HCT116 (cell line): ENCODE measurements at regions not wholly inside any gene's neighbourhood (a gene's known extent, or its start where the extent isn't known, plus 50 kb on each side); places are given as distances from the start of the nearest gene placed in this dataset.

ENCODE experiments used
- ATAC-seq: fragments of 200-7000 bp; cut with Tn5 transposase; 2 replicates; pipeline ENCODE4 v1.9.1; 2020; ENCODE audit warnings: mild to moderate bottlenecking, moderate library complexity
- BruUV-seq: library from RNA; stranded (reverse); fragments of 400-500 nt; replicated peaks from 2 replicates; lab custom pipeline; 2021; lab: Mats Ljungman, UMichigan
- CTCF ChIA-PET: fragments of 300-600 bp; sonication (Branson Sonifier 250); formaldehyde crosslinking; loops from one replicate; lab custom pipeline; 2021; ENCODE audit warnings: antibody characterized with exemption; lab: Charles Lee
- POLR2A ChIA-PET: fragments of 300-600, 350-600 bp; sonication (Branson Sonifier 250); formaldehyde crosslinking; loops from one replicate; lab custom pipeline; 2021; ENCODE audit warnings: antibody characterized with exemption; lab: Charles Lee
- RAD21 ChIA-PET, 2 experiments: fragments of 300-600 bp; sonication (Branson Sonifier 250); formaldehyde crosslinking; loops; one replicate each; lab custom pipeline; 2023; ENCODE audit warnings: low total read pairs in 2 of 2; ENCODE audit not compliant: uncharacterized antibody in 2 of 2, unreplicated experiment in 2 of 2, low non-redundant PET in 1 of 2; lab: Charles Lee
- DNase-seq: peaks from one replicate; pipeline ENCODE4 v3.0.0-alpha.2; 2010; ENCODE audit warnings: low read depth, low spot score
- H2AFZ ChIP-seq: fragments of 200-600 bp; shearing (Covaris generic), sonication (generic); 2 replicates; pipeline ENCODE4 v1.6.1; 2017; ENCODE audit warnings: low read depth, mixed run types, mixed read lengths, antibody characterized with exemption, low read length; ENCODE audit not compliant: poor library complexity, severe bottlenecking
- H3K27ac ChIP-seq: 2 replicates; pipeline ENCODE4 v1.5.1; 2012; ENCODE audit warnings: low read depth, low read length
- H3K27me3 ChIP-seq: fragments of 200-600 bp; sonication (generic); 2 replicates; pipeline ENCODE4 v1.6.1; 2016; ENCODE audit warnings: mixed run types, low read length, mixed read lengths; ENCODE audit not compliant: insufficient read depth
- H3K36me3 ChIP-seq, 2 experiments: fragments of 200-500 bp in 1 of 2; fragments of 200-600 bp in 1 of 2; sonication (Bioruptor generic) in 1 of 2; sonication (generic) in 1 of 2; 2 replicates each; pipeline versions ENCODE4 v1.5.1 to v1.6.1; 2014 to 2016; ENCODE audit warnings: low read length in 2 of 2, inconsistent platforms in 1 of 2, mixed read lengths in 1 of 2, mixed run types in 1 of 2; ENCODE audit not compliant: insufficient read depth in 2 of 2, control insufficient read depth in 1 of 2
- H3K4me1 ChIP-seq, 2 experiments: fragments of 200-600 bp in 1 of 2; sonication (generic) in 1 of 2; 2 replicates each; pipeline versions ENCODE4 v1.5.1 to v1.6.1; 2012 to 2017; ENCODE audit warnings: low read length in 2 of 2, inconsistent platforms in 1 of 2, mild to moderate bottlenecking in 1 of 2, mixed read lengths in 1 of 2, mixed run types in 1 of 2, moderate library complexity in 1 of 2; ENCODE audit not compliant: insufficient read depth in 2 of 2, control insufficient read depth in 1 of 2
- H3K4me2 ChIP-seq: fragments of 200-600 bp; sonication (generic); 2 replicates; pipeline ENCODE4 v1.6.1; 2017; ENCODE audit warnings: mixed run types, low read length, mixed read lengths
- H3K4me3 ChIP-seq, 2 experiments: fragments of 200-600 bp in 1 of 2; sonication (generic) in 1 of 2; replicated peaks in 1 of 2; 2 replicates each; pipeline ENCODE4 v1.5.1; 2011 to 2016; ENCODE audit warnings: low read length in 2 of 2, control low read depth in 1 of 2, low read depth in 1 of 2, mild to moderate bottlenecking in 1 of 2, mixed read lengths in 1 of 2, mixed run types in 1 of 2
- H3K79me2 ChIP-seq: fragments of 200-600 bp; sonication (generic); 2 replicates; pipeline ENCODE4 v1.6.1; 2017; ENCODE audit warnings: mild to moderate bottlenecking, mixed run types, low read length, moderate library complexity, mixed read lengths; ENCODE audit not compliant: insufficient read depth
- H3K9ac ChIP-seq: fragments of 200-600 bp; sonication (generic); 2 replicates; pipeline ENCODE4 v1.6.1; 2016; ENCODE audit warnings: low read length, mixed read lengths
- H3K9me2 ChIP-seq: fragments of 200-600 bp; sonication (generic), shearing (Covaris generic); 2 replicates; pipeline ENCODE4 v1.6.1; 2017; ENCODE audit warnings: mixed run types, mild to moderate bottlenecking, moderate library complexity; ENCODE audit not compliant: insufficient read depth
- H3K9me3 ChIP-seq, 2 experiments: fragments of 200-500 bp in 1 of 2; fragments of 200-600 bp in 1 of 2; sonication (Bioruptor generic) in 1 of 2; sonication (generic) in 1 of 2; 2 replicates each; pipeline ENCODE4 v1.6.1; 2014 to 2017; ENCODE audit warnings: low read length in 2 of 2, mixed read lengths in 2 of 2, inconsistent platforms in 1 of 2, low read depth in 1 of 2, mild to moderate bottlenecking in 1 of 2, mixed run types in 1 of 2, moderate library complexity in 1 of 2; ENCODE audit not compliant: control insufficient read depth in 1 of 2, insufficient read depth in 1 of 2
- H4K20me1 ChIP-seq: fragments of 200-600 bp; sonication (generic), shearing (Covaris generic); 2 replicates; pipeline ENCODE4 v1.6.1; 2017; ENCODE audit warnings: mixed run types, mild to moderate bottlenecking, moderate library complexity; ENCODE audit not compliant: insufficient read depth
- CEBPB ChIP-seq: IDR thresholded peaks from 2 replicates; pipeline ENCODE4 v1.6.1; 2012; ENCODE audit warnings: low read depth
- EZH2phosphoT487 ChIP-seq: fragments of 200-600 bp; IDR thresholded peaks from 2 replicates; pipeline ENCODE4 v1.6.1; 2018; ENCODE audit warnings: antibody characterized with exemption, borderline replicate concordance
- POLR2AphosphoS5 ChIP-seq: IDR thresholded peaks from 2 replicates; pipeline ENCODE4 v1.6.1; 2011; ENCODE audit warnings: mild to moderate bottlenecking, low read depth, low read length, moderate library complexity
- SRF ChIP-seq: IDR thresholded peaks from 2 replicates; pipeline ENCODE4 v1.6.1; 2012; ENCODE audit warnings: low read depth
- ZNF274 ChIP-seq: fragments of 200-500 bp; sonication (Bioruptor generic); IDR thresholded peaks from 2 replicates; pipeline ENCODE4 v1.6.1; 2014; ENCODE audit warnings: mild to moderate bottlenecking, low read depth, low read length, inconsistent platforms
- intact Hi-C: fragments of 100-400 bp; cut with micrococcal nuclease; formaldehyde crosslinking; loops from 2 replicates; pipeline ENCODE4 v1.10.0; 2022
- TF ChIP-seq, protein P1 (sequence below): IDR thresholded peaks from 2 replicates; pipeline ENCODE4 v1.6.1; 2012; ENCODE audit warnings: low read depth
- TF ChIP-seq, protein P2 (sequence below): IDR thresholded peaks from 2 replicates; pipeline ENCODE4 v1.6.1; 2012

DNA sequence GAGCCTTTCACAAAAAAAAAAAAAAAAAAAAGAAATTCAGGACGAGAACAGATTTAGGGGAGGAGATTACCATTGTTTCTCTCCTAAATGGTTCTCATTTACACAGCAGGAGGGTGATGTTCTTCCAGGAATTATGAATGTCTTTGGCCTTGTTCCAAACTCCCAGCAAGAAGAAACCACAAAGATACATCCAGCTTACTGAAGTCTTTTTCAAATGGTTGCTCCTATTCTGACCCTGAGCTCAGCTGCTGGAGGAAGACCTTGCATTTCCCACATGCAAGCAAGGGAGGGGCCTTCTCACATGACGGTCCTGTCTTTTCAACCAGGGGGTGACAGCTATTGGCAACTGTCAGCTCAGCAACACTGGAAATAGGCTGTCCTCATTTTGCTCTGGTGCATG lies 203.0 kb upstream of the VLDLR start:
- Histone ChIP-seq H3K4me3 (no peak overlapping the region), H3K36me3 (no peaks in the 10 kb centered on the region), H3K27ac (no peak overlapping the region), H3K9ac (no peak overlapping the region), H2AFZ (no peak overlapping the region), H3K9me3 (no peaks in the 10 kb centered on the region), H3K27me3 (0 out of 2 replicates have a peak, but pooled peaks cover 3% of the 10 kb centered on the region), H3K9me2 (no peaks in the 10 kb centered on the region), H4K20me1 (no peaks in the 10 kb centered on the region), H3K4me1 (no peaks in the 10 kb centered on the region), H3K4me2 (no peak overlapping the region), H3K79me2 (no peaks in the 10 kb centered on the region)
- ATAC-seq: no peak
- no TSS peak for BruUV-seq
- intact Hi-C loops: no loop called here
- ChIA-PET RAD21 (no interaction called here), CTCF (no interaction called here), POLR2A (no interaction called here)
- DNase-seq: no peak
- TF ChIP-seq ZNF274 (no peak), CEBPB (no peak), EZH2phosphoT487 (no peak), POLR2AphosphoS5 (no peak), SRF (no peak)
- TF ChIP-seq, protein P1, sequence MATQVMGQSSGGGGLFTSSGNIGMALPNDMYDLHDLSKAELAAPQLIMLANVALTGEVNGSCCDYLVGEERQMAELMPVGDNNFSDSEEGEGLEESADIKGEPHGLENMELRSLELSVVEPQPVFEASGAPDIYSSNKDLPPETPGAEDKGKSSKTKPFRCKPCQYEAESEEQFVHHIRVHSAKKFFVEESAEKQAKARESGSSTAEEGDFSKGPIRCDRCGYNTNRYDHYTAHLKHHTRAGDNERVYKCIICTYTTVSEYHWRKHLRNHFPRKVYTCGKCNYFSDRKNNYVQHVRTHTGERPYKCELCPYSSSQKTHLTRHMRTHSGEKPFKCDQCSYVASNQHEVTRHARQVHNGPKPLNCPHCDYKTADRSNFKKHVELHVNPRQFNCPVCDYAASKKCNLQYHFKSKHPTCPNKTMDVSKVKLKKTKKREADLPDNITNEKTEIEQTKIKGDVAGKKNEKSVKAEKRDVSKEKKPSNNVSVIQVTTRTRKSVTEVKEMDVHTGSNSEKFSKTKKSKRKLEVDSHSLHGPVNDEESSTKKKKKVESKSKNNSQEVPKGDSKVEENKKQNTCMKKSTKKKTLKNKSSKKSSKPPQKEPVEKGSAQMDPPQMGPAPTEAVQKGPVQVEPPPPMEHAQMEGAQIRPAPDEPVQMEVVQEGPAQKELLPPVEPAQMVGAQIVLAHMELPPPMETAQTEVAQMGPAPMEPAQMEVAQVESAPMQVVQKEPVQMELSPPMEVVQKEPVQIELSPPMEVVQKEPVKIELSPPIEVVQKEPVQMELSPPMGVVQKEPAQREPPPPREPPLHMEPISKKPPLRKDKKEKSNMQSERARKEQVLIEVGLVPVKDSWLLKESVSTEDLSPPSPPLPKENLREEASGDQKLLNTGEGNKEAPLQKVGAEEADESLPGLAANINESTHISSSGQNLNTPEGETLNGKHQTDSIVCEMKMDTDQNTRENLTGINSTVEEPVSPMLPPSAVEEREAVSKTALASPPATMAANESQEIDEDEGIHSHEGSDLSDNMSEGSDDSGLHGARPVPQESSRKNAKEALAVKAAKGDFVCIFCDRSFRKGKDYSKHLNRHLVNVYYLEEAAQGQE: no peak
- TF ChIP-seq, protein P2, sequence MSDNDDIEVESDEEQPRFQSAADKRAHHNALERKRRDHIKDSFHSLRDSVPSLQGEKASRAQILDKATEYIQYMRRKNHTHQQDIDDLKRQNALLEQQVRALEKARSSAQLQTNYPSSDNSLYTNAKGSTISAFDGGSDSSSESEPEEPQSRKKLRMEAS: no peak
